Ishikawa (cell line): ENCODE measurements at regions not wholly inside any gene's neighbourhood (a gene's known extent, or its start where the extent isn't known, plus 50 kb on each side); places are given as distances from the start of the nearest gene placed in this dataset.

Source experiments
- EP300 ChIP-seq: IDR thresholded peaks from 2 replicates; pipeline ENCODE4 v1.6.1; 2012; ENCODE audit warnings: borderline replicate concordance
- RAD21 ChIP-seq: IDR thresholded peaks from 2 replicates; pipeline ENCODE4 v1.6.1; 2012; ENCODE audit warnings: low read depth
- TEAD4 ChIP-seq: IDR thresholded peaks from 2 replicates; pipeline ENCODE4 v1.6.1; 2012
- YY1 ChIP-seq: IDR thresholded peaks from 2 replicates; pipeline ENCODE4 v1.6.1; 2012; ENCODE audit warnings: low read depth
- TF ChIP-seq, protein P1 (sequence below): IDR thresholded peaks from 2 replicates; pipeline ENCODE4 v1.6.1; 2012; ENCODE audit warnings: low read depth, mild to moderate bottlenecking
- TF ChIP-seq, protein P2 (sequence below): IDR thresholded peaks from 2 replicates; pipeline ENCODE4 v1.6.1; 2012

DNA sequence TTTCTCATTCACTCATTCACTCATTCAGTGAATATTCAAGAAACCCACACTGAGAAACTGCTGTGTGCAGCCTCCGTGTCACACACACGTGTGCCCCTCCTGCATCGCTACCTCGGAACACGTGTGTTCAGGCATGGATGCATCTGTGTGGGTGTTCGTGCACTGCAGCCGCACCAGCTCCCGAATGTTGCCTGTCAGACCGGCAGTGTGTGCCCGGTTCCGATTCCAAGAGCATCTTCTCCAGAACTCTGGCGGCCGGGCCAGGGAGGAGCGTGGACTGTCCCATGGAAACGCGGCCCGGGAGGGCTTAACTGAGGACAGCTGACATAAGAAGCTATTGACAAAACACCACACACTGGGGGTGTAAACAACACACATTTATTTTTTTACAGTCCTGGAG lies 216.0 kb downstream of the DLL1 start:
- TF ChIP-seq, protein P1, sequence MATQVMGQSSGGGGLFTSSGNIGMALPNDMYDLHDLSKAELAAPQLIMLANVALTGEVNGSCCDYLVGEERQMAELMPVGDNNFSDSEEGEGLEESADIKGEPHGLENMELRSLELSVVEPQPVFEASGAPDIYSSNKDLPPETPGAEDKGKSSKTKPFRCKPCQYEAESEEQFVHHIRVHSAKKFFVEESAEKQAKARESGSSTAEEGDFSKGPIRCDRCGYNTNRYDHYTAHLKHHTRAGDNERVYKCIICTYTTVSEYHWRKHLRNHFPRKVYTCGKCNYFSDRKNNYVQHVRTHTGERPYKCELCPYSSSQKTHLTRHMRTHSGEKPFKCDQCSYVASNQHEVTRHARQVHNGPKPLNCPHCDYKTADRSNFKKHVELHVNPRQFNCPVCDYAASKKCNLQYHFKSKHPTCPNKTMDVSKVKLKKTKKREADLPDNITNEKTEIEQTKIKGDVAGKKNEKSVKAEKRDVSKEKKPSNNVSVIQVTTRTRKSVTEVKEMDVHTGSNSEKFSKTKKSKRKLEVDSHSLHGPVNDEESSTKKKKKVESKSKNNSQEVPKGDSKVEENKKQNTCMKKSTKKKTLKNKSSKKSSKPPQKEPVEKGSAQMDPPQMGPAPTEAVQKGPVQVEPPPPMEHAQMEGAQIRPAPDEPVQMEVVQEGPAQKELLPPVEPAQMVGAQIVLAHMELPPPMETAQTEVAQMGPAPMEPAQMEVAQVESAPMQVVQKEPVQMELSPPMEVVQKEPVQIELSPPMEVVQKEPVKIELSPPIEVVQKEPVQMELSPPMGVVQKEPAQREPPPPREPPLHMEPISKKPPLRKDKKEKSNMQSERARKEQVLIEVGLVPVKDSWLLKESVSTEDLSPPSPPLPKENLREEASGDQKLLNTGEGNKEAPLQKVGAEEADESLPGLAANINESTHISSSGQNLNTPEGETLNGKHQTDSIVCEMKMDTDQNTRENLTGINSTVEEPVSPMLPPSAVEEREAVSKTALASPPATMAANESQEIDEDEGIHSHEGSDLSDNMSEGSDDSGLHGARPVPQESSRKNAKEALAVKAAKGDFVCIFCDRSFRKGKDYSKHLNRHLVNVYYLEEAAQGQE = no peak
- TF ChIP-seq TEAD4 (no peak), YY1 (no peak), EP300 (no peak), RAD21 (no peak)
- TF ChIP-seq, protein P2, sequence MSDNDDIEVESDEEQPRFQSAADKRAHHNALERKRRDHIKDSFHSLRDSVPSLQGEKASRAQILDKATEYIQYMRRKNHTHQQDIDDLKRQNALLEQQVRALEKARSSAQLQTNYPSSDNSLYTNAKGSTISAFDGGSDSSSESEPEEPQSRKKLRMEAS = no peak
